C4-2B (cell line): ENCODE measurements at regions not wholly inside any gene's neighbourhood (a gene's known extent, or its start where the extent isn't known, plus 50 kb on each side); places are given as distances from the start of the nearest gene placed in this dataset.

Experiments
- ZFX ChIP-seq: fragments of 450-650 bp; IDR thresholded peaks from 2 replicates; pipeline ENCODE4 v1.6.1; 2017
- TF ChIP-seq, protein P1 (sequence below): fragments of 450-650 bp; conservative IDR thresholded peaks from 2 replicates; pipeline ENCODE4 v1.5.1; 2017; ENCODE audit warnings: mild to moderate bottlenecking

GRCh38 chrX:3181846-3182245 lies 140.6 kb downstream of the ARSF start:
- TF ChIP-seq, protein P1, sequence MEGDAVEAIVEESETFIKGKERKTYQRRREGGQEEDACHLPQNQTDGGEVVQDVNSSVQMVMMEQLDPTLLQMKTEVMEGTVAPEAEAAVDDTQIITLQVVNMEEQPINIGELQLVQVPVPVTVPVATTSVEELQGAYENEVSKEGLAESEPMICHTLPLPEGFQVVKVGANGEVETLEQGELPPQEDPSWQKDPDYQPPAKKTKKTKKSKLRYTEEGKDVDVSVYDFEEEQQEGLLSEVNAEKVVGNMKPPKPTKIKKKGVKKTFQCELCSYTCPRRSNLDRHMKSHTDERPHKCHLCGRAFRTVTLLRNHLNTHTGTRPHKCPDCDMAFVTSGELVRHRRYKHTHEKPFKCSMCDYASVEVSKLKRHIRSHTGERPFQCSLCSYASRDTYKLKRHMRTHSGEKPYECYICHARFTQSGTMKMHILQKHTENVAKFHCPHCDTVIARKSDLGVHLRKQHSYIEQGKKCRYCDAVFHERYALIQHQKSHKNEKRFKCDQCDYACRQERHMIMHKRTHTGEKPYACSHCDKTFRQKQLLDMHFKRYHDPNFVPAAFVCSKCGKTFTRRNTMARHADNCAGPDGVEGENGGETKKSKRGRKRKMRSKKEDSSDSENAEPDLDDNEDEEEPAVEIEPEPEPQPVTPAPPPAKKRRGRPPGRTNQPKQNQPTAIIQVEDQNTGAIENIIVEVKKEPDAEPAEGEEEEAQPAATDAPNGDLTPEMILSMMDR: no peak
- TF ChIP-seq ZFX: no peak
